Subcutaneous abdominal adipose tissue (tissue), 5 donors: ENCODE measurements at regions not wholly inside any gene's neighbourhood (a gene's known extent, or its start where the extent isn't known, plus 50 kb on each side); places are given as distances from the start of the nearest gene placed in this dataset.
"Not testable (repeated sequence)": the region's sequence is repeated elsewhere in the genome, so short reads cannot be mapped to it uniquely, and the experiment has no call there.

ENCODE experiments used
- H3K27ac ChIP-seq: one replicate; pipeline ENCODE4 v1.7.0; 2013; ENCODE audit warnings: low read depth, mild to moderate bottlenecking, inconsistent platforms, low read length, moderate library complexity
- H3K27me3 ChIP-seq, 5 donors: one replicate each; pipeline ENCODE4 v1.7.0; 2013; ENCODE audit warnings: low read length in 5 of 5, inconsistent platforms in 1 of 5; ENCODE audit not compliant: control insufficient read depth in 5 of 5, insufficient read depth in 4 of 5
- H3K36me3 ChIP-seq, 5 donors: one replicate each; pipeline ENCODE4 v1.7.0; 2013; ENCODE audit warnings: low read length in 5 of 5; ENCODE audit not compliant: control insufficient read depth in 5 of 5, insufficient read depth in 5 of 5
- H3K4me1 ChIP-seq, 5 donors: one replicate each; pipeline ENCODE4 v1.7.0; 2013; ENCODE audit warnings: low read length in 5 of 5, mild to moderate bottlenecking in 3 of 5, moderate library complexity in 1 of 5; ENCODE audit not compliant: control insufficient read depth in 5 of 5, insufficient read depth in 5 of 5
- H3K4me3 ChIP-seq, 5 donors: one replicate each; pipeline ENCODE4 v1.7.0; 2013; ENCODE audit warnings: low read length in 5 of 5, low read depth in 1 of 5
- H3K9ac ChIP-seq, 5 donors: one replicate each; pipeline ENCODE4 v1.7.0; 2013; ENCODE audit warnings: low read length in 5 of 5, mild to moderate bottlenecking in 4 of 5, moderate library complexity in 3 of 5
- H3K9me3 ChIP-seq, 5 donors: one replicate each; pipeline ENCODE4 v1.7.0; 2013; ENCODE audit warnings: low read length in 5 of 5; ENCODE audit not compliant: control insufficient read depth in 5 of 5
- donor health status: healthy.
- donor health status: healthy.
- donor health status: healthy.
- donor health status: healthy.
- donor health status: healthy.

DNA sequence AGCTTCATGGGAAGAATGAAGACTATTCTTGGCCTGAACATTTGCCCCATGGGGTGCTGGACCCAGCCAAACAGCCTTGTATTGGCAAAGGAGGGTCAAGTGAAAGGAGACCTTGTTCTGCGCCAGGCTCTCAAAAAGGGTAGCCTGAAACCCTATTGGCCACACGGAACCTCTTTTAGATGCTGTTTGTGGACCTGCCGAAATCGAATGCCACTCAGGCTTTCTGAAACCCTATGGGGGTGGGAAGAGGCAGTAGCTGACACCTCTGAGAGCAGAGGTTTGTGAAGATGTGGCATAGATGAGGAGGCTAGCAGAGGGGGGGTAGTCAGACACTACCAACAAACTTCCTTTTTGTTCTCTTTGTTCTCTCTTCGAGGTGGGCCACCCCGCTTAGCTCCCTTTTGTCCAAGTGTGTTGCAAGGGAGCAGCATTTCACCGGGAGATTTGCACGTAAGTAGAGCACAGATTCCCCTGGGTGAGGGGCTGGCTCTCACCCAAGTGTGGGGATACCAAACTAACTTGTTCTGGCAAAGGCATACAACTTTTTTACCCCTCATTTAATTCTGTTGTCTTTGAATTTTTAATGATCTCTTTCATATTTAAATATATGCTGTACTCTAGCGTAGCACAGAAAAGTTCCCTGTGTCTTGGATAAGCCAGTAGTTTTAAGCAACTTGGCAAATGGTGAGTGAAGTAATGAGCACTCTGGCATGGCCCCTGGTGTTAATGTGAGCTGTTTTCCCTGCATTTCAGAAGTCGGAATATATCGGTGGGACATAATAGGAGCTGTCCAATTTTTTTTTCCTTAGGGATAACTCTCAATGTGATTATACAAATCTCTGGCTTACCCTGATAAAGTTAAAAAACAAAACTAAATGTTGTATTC, 107.7 kb downstream of the SEPTIN7 start:
- Histone ChIP-seq H3K27me3 (no peaks in the 10 kb centered on the region), H3K9me3 (no peaks in the 10 kb centered on the region), H3K9ac (no peak overlapping the region), H3K27ac (no peak overlapping the region), H3K4me1 (peaks cover 0 to 12% (median 7%) of the 10 kb centered on the region in 5 donors), H3K4me3 (no peak overlapping the region), H3K36me3 (peaks cover 5 to 12% (median 9%) of the 10 kb centered on the region in 5 donors)

GRCh38 chr7:35909870-35910357, 109.1 kb downstream of the SEPTIN7 start:
- Histone ChIP-seq H3K27me3 (no peaks in the 10 kb centered on the region), H3K36me3 (peaks cover 0 to 6% (median 1%) of the 10 kb centered on the region in 5 donors), H3K4me3 (no peak overlapping the region), H3K9me3 (no peaks in the 10 kb centered on the region), H3K27ac (no peak overlapping the region), H3K9ac (no peak overlapping the region), H3K4me1 (peaks cover 0 to 12% (median 7%) of the 10 kb centered on the region in 5 donors)

- H3K27ac ChIP-seq, H3K36me3 ChIP-seq, H3K4me3 ChIP-seq, H3K9me3 ChIP-seq, H3K27me3 ChIP-seq, H3K9ac ChIP-seq: not testable (repeated sequence)
- H3K4me1 ChIP-seq, result peaks cover 0 to 12% (median 7%) of the 10 kb centered on the region in 5 donors
These were observed 109.8 kb downstream of the SEPTIN7 start for GRCh38 chr7:35910621-35911020.

- not testable (repeated sequence) for H3K27ac ChIP-seq, H3K27me3 ChIP-seq, H3K9ac ChIP-seq, H3K36me3 ChIP-seq, H3K9me3 ChIP-seq, H3K4me1 ChIP-seq, H3K4me3 ChIP-seq
These were observed 112.5 kb downstream of the SEPTIN7 start for GRCh38 chr7:35913350-35913749.

- H3K36me3 ChIP-seq, H3K4me3 ChIP-seq, H3K9me3 ChIP-seq, H3K4me1 ChIP-seq, H3K9ac ChIP-seq, H3K27ac ChIP-seq, H3K27me3 ChIP-seq: not testable (repeated sequence)
These were observed 113.4 kb downstream of the SEPTIN7 start for GRCh38 chr7:35914214-35914613.

DNA sequence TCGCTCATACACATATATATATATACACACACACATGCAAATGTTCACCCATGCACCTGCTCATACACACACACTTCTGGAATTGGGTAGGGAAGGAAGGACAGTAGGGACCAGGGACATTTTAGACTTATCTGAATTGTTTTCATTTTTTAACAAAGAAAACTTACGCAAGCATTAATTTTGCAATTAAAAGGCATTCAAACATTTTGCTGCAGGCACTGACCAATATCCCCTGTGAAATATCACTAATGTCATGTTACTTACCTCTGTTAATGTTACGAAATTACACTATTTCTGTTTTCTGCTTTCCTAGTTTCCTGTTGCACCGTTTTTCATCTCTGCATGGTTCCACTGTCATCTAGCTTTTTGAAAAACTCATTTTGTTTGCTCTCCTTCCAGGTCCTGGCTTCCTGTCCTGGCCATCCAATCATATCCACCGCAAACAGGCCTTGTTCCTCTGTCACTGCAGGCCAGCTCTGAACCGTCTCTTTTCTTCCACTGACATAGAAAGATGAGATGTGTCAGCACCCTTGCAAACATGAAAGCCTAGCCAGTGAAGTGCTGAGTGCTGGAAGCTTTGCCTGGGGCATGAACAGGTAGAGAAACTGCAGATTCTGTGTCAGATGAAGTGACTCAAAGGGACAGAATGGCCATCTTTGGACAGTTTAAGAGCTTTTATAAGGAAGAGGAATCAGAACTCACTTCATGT, 114.5 kb downstream of the SEPTIN7 start:
- not testable (repeated sequence) for H3K36me3 ChIP-seq, H3K9ac ChIP-seq, H3K9me3 ChIP-seq, H3K27me3 ChIP-seq, H3K4me1 ChIP-seq, H3K27ac ChIP-seq, H3K4me3 ChIP-seq

DNA sequence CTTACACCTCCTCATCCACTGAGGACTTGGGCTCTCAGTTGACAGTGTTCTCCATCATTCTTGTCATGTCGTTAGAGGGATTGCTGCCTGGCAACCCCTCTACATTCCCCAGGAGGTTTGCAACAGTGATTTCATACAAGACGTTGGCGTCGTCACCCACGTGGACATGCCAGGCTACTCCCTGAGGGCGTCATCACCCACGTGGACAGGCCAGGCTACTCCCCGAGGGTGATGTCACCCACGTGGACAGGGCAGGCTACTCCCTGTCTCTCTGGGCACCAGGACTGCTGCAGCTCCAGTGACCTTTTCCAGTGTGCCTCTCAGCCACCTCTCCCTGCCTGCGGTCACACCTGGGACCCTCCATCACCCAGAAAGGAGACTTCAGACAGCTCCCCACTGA, 117.4 kb downstream of the SEPTIN7 start:
- not testable (repeated sequence) for H3K9ac ChIP-seq, H3K36me3 ChIP-seq, H3K4me1 ChIP-seq, H3K4me3 ChIP-seq, H3K9me3 ChIP-seq, H3K27ac ChIP-seq, H3K27me3 ChIP-seq

DNA sequence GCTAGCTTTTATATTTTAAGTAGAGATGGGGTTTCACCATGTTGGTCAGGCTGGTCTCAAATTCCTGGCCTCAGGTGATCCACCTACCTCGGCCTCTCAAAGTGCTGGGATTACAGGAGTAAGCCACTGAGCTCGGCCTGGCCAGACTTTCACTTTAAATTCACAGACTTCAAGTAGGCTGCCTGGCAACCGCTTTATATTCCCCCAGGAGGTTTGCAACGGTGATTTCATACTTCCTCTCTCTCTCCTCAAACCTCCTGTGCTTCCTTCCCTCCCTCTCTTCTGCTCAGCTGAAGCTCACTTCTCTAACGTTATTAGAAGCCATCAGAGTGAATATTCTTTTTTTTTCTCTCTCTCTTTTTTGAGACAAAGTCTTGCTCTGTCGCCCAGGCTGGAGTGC, 118.8 kb downstream of the SEPTIN7 start:
- not testable (repeated sequence) for H3K4me1 ChIP-seq, H3K27me3 ChIP-seq, H3K9ac ChIP-seq, H3K27ac ChIP-seq, H3K9me3 ChIP-seq, H3K36me3 ChIP-seq, H3K4me3 ChIP-seq

DNA sequence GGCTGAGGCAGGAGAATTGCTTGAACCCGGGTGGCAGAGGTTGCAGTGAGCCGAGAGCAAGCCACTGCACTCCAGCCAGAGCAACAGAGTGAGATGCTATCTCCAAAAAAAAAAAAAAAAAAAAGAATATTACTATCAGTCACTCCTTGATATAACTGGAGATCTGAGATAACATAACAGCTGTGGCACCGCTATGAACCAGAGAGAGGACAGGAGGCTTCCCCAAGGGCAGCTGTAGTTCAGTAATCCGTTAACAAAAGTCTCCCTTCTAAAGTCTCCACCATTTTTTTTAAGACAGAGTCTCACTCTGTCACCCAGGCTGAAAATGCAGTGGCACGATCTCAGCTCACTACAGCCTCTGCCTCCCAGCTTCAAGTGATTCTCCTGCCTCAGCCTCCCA, 120.5 kb downstream of the SEPTIN7 start:
- H3K27me3 ChIP-seq, H3K36me3 ChIP-seq, H3K9ac ChIP-seq, H3K9me3 ChIP-seq, H3K4me1 ChIP-seq, H3K27ac ChIP-seq, H3K4me3 ChIP-seq: not testable (repeated sequence)

DNA sequence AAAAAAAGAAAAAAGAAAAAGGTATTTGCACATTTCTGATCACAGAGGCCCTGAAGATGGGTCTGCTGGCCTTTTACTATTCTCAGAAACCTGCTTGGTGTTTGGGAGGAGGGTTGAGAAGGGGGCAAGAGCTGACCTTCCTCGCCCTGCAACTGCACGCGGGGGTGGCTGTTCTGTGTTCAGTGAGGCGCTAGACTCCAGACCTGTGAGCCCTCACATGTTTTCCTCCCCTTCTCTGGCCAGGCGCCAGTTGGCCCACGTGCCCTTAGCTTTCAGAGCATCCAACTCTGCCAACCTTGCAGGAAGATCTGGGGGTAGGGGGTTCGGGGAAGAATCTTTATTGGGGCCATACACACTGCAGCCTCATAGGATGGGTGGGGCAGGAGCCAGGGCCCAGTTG, 123.8 kb downstream of the SEPTIN7 start:
- H3K4me3 ChIP-seq, result not testable (repeated sequence)

More for the DNA sequence above, 123.8 kb downstream of the SEPTIN7 start:
- H3K36me3 ChIP-seq, H3K9ac ChIP-seq, H3K9me3 ChIP-seq, H3K27ac ChIP-seq, H3K4me1 ChIP-seq, H3K27me3 ChIP-seq: not testable (repeated sequence)
